ENCODE measurements at regions not wholly inside any gene's neighbourhood (a gene's known extent, or its start where the extent isn't known, plus 50 kb on each side); places are given as distances from the start of the nearest gene placed in this dataset.

- intact Hi-C loops (cut with micrococcal nuclease; ENCODE audit: unreplicated experiment) = no loop called here
- H3K4me1 ChIP-seq (ENCODE audit: insufficient read depth, low read length, poor library complexity, severe bottlenecking) = no peaks in the 10 kb centered on the region
- no TSS peak for BruUV-seq (replicated peaks)
- ChIA-PET POLR2A (interaction anchor here (0.9 kb wide), 1 partner anchor 11 kb away, joined by 3 read pairs; no protein-coding TSS in a partner anchor), CTCF (ENCODE audit: unreplicated experiment) (no interaction called here)
- no peaks in the 10 kb centered on the region for H3K9me3 ChIP-seq (ENCODE audit: low read length)
- no peak overlapping the region for H3K27ac ChIP-seq (ENCODE audit: low read depth, low read length, poor library complexity, severe bottlenecking)
- no peaks in the 10 kb centered on the region for H3K36me3 ChIP-seq (ENCODE audit: insufficient read depth, low read length)
- no peak for DNase-seq (ENCODE audit: low spot score)
- H4K20me1 ChIP-seq (ENCODE audit: insufficient read depth, low read length) = no peaks in the 10 kb centered on the region
- no peak overlapping the region for H3K4me3 ChIP-seq (ENCODE audit: low read depth, low read length, poor library complexity, severe bottlenecking)
- H3K4me2 ChIP-seq (ENCODE audit: low read length) = no peak overlapping the region
- TF ChIP-seq EZH2phosphoT487 (IDR thresholded peaks at IDR 0.05; ENCODE audit: borderline replicate concordance, low read depth, low read length) (no peak), CTCF (conservative IDR thresholded peaks at IDR 0.05; ENCODE audit: low read length) (no peak)
- no peak overlapping the region for H2AFZ ChIP-seq (ENCODE audit: low read length)
- no peaks in the 10 kb centered on the region for H3K9me2 ChIP-seq (ENCODE audit: insufficient read depth, low read length)
- no peaks in the 10 kb centered on the region for H3K79me2 ChIP-seq (ENCODE audit: insufficient read depth, low read depth, low read length)
Measured at GRCh38 chr1:187646536-187647107, 817.9 kb downstream of the PLA2G4A start.

- Histone ChIP-seq H3K9me2 (ENCODE audit: insufficient read depth, low read length) (no peaks in the 10 kb centered on the region), H3K27ac (ENCODE audit: low read depth, low read length, poor library complexity, severe bottlenecking) (no peak overlapping the region), H3K9me3 (ENCODE audit: low read length) (no peaks in the 10 kb centered on the region), H4K20me1 (ENCODE audit: insufficient read depth, low read length) (no peaks in the 10 kb centered on the region), H3K36me3 (ENCODE audit: insufficient read depth, low read length) (no peaks in the 10 kb centered on the region), H3K4me3 (ENCODE audit: low read depth, low read length, poor library complexity, severe bottlenecking) (no peak overlapping the region), H2AFZ (ENCODE audit: low read length) (no peak overlapping the region), H3K4me1 (ENCODE audit: insufficient read depth, low read length, poor library complexity, severe bottlenecking) (no peaks in the 10 kb centered on the region), H3K79me2 (ENCODE audit: insufficient read depth, low read depth, low read length) (no peaks in the 10 kb centered on the region), H3K4me2 (ENCODE audit: low read length) (no peak overlapping the region)
- no TSS peak for BruUV-seq (replicated peaks)
- no peak for DNase-seq (ENCODE audit: low spot score)
- TF ChIP-seq CTCF (conservative IDR thresholded peaks at IDR 0.05; ENCODE audit: low read length) (no peak), EZH2phosphoT487 (IDR thresholded peaks at IDR 0.05; ENCODE audit: borderline replicate concordance, low read depth, low read length) (no peak)
- ChIA-PET CTCF (ENCODE audit: unreplicated experiment) (no interaction called here), POLR2A (no interaction called here)
- intact Hi-C loops (cut with micrococcal nuclease; ENCODE audit: unreplicated experiment) = no loop called here
Measured at GRCh38 chr1:187648091-187648490, 819.3 kb downstream of the PLA2G4A start.

- Histone ChIP-seq H3K27ac (ENCODE audit: low read depth, low read length, poor library complexity, severe bottlenecking) (no peak overlapping the region), H3K4me2 (ENCODE audit: low read length) (no peak overlapping the region), H3K4me3 (ENCODE audit: low read depth, low read length, poor library complexity, severe bottlenecking) (no peak overlapping the region), H4K20me1 (ENCODE audit: insufficient read depth, low read length) (no peaks in the 10 kb centered on the region), H3K4me1 (ENCODE audit: insufficient read depth, low read length, poor library complexity, severe bottlenecking) (no peaks in the 10 kb centered on the region), H2AFZ (ENCODE audit: low read length) (no peak overlapping the region), H3K79me2 (ENCODE audit: insufficient read depth, low read depth, low read length) (no peaks in the 10 kb centered on the region), H3K9me2 (ENCODE audit: insufficient read depth, low read length) (no peaks in the 10 kb centered on the region), H3K9me3 (ENCODE audit: low read length) (no peaks in the 10 kb centered on the region), H3K36me3 (ENCODE audit: insufficient read depth, low read length) (no peaks in the 10 kb centered on the region)
- POLR2A ChIA-PET = interaction anchor here (1.4 kb wide), 1 partner anchor 10 kb away, joined by 4 read pairs; no protein-coding TSS in a partner anchor
- intact Hi-C loops (cut with micrococcal nuclease; ENCODE audit: unreplicated experiment) = no loop called here
- BruUV-seq (replicated peaks) = no TSS peak
- CTCF ChIA-PET (ENCODE audit: unreplicated experiment) = no interaction called here
- TF ChIP-seq EZH2phosphoT487 (IDR thresholded peaks at IDR 0.05; ENCODE audit: borderline replicate concordance, low read depth, low read length) (no peak), CTCF (conservative IDR thresholded peaks at IDR 0.05; ENCODE audit: low read length) (no peak)
- no peak for DNase-seq (ENCODE audit: low spot score)
Measured at GRCh38 chr1:187654635-187655034, 825.9 kb downstream of the PLA2G4A start.

Data from OCI-LY7 (cell line).